HAP-1 (cell line): ENCODE measurements at regions not wholly inside any gene's neighbourhood (a gene's known extent, or its start where the extent isn't known, plus 50 kb on each side); places are given as distances from the start of the nearest gene placed in this dataset.

Source experiments
- DNase-seq, 2 experiments: peaks; one replicate each; pipeline ENCODE4 v3.0.0-alpha.2; 2016 to 2020; ENCODE audit warnings: low spot score in 2 of 2
- H3K27me3 ChIP-seq: fragments of 250-450 bp; sonication (Bioruptor Pico); 2 replicates; pipeline ENCODE4 v1.5.1; 2020; ENCODE audit warnings: low read depth, mild to moderate bottlenecking, moderate library complexity
- H3K36me3 ChIP-seq: fragments of 250-450 bp; sonication (Bioruptor Pico); replicated peaks from 2 replicates; pipeline ENCODE4 v1.5.1; 2020; ENCODE audit warnings: mild to moderate bottlenecking
- H3K4me1 ChIP-seq: fragments of 250-450 bp; sonication (Bioruptor Pico); 2 replicates; pipeline ENCODE4 v1.5.1; 2020; ENCODE audit warnings: mild to moderate bottlenecking
- H3K4me3 ChIP-seq: fragments of 250-450 bp; sonication (Bioruptor Pico); 2 replicates; pipeline ENCODE4 v1.5.1; 2020; ENCODE audit warnings: mild to moderate bottlenecking, moderate library complexity
- H3K9me3 ChIP-seq: fragments of 250-450 bp; sonication (Bioruptor Pico); 2 replicates; pipeline ENCODE4 v1.5.1; 2020; ENCODE audit warnings: mild to moderate bottlenecking, moderate library complexity
- in situ Hi-C: fragments of 300-500 bp; cut with MboI; formaldehyde crosslinking; loops from 3 replicates; pipeline ENCODE4 v1.14.3; 2020; ENCODE audit warnings: low sequenced_read_pairs, inconsistent platforms, mixed read lengths

GRCh38 chr3:193879099-193879863 lies 256.7 kb upstream of the HES1 start:
- no peak overlapping the region for H3K4me3 ChIP-seq
- in situ Hi-C loops = no loop called here
- H3K9me3 ChIP-seq = no peaks in the 10 kb centered on the region
- no peaks in the 10 kb centered on the region for H3K36me3 ChIP-seq
- no peak for DNase-seq
- H3K4me1 ChIP-seq = peaks cover 7% of the 10 kb centered on the region
- H3K27me3 ChIP-seq = no peaks in the 10 kb centered on the region

- Histone ChIP-seq H3K36me3 (no peaks in the 10 kb centered on the region), H3K27me3 (no peaks in the 10 kb centered on the region), H3K4me1 (peaks cover 7% of the 10 kb centered on the region), H3K9me3 (no peaks in the 10 kb centered on the region), H3K4me3 (no peak overlapping the region)
- no peak for DNase-seq
- in situ Hi-C loops = no loop called here
Measured at GRCh38 chr3:193879864-193880242, 256.1 kb upstream of the HES1 start.

- no peak overlapping the region for H3K4me3 ChIP-seq
- DNase-seq = no peak
- in situ Hi-C loops = no loop called here
- H3K36me3 ChIP-seq = no peaks in the 10 kb centered on the region
- peaks cover 7% of the 10 kb centered on the region for H3K4me1 ChIP-seq
- H3K27me3 ChIP-seq = no peaks in the 10 kb centered on the region
- no peaks in the 10 kb centered on the region for H3K9me3 ChIP-seq
Measured at GRCh38 chr3:193882091-193882490, 253.9 kb upstream of the HES1 start.

GRCh38 chr3:193883551-193883950 lies 252.4 kb upstream of the HES1 start:
- Histone ChIP-seq H3K9me3 (no peaks in the 10 kb centered on the region), H3K4me1 (no peaks in the 10 kb centered on the region), H3K36me3 (no peaks in the 10 kb centered on the region), H3K27me3 (no peaks in the 10 kb centered on the region), H3K4me3 (no peak overlapping the region)
- DNase-seq = no peak
- in situ Hi-C loops = no loop called here

- Histone ChIP-seq H3K9me3 (no peaks in the 10 kb centered on the region), H3K4me3 (no peak overlapping the region), H3K4me1 (no peaks in the 10 kb centered on the region), H3K36me3 (no peaks in the 10 kb centered on the region), H3K27me3 (no peaks in the 10 kb centered on the region)
- no peak for DNase-seq
- in situ Hi-C loops = no loop called here
Measured at GRCh38 chr3:193884027-193884426, 251.9 kb upstream of the HES1 start.

- no peak for DNase-seq
- Histone ChIP-seq H3K27me3 (no peaks in the 10 kb centered on the region), H3K36me3 (no peaks in the 10 kb centered on the region), H3K4me3 (no peak overlapping the region), H3K9me3 (no peaks in the 10 kb centered on the region), H3K4me1 (no peaks in the 10 kb centered on the region)
- in situ Hi-C loops = no loop called here
Measured at GRCh38 chr3:193884652-193885051, 251.3 kb upstream of the HES1 start.

- Histone ChIP-seq H3K4me1 (no peaks in the 10 kb centered on the region), H3K36me3 (no peaks in the 10 kb centered on the region), H3K9me3 (no peaks in the 10 kb centered on the region), H3K4me3 (no peak overlapping the region), H3K27me3 (no peaks in the 10 kb centered on the region)
- DNase-seq = no peak
- in situ Hi-C loops = no loop called here
Measured at GRCh38 chr3:193885832-193886231, 250.1 kb upstream of the HES1 start.

- no peak overlapping the region for H3K4me3 ChIP-seq
- no peaks in the 10 kb centered on the region for H3K36me3 ChIP-seq
- no peaks in the 10 kb centered on the region for H3K27me3 ChIP-seq
- no peak for DNase-seq
- no peaks in the 10 kb centered on the region for H3K4me1 ChIP-seq
- in situ Hi-C loops = no loop called here
- no peaks in the 10 kb centered on the region for H3K9me3 ChIP-seq
Measured at GRCh38 chr3:193890016-193890897, 245.7 kb upstream of the HES1 start.

- no peaks in the 10 kb centered on the region for H3K27me3 ChIP-seq
- no peaks in the 10 kb centered on the region for H3K36me3 ChIP-seq
- no peak for DNase-seq
- no peaks in the 10 kb centered on the region for H3K9me3 ChIP-seq
- H3K4me3 ChIP-seq = no peak overlapping the region
- in situ Hi-C loops = no loop called here
- H3K4me1 ChIP-seq = no peaks in the 10 kb centered on the region
Measured at GRCh38 chr3:193894121-193894863, 241.7 kb upstream of the HES1 start.

GRCh38 chr3:193895409-193895808 lies 240.5 kb upstream of the HES1 start:
- Histone ChIP-seq H3K4me3 (no peak overlapping the region), H3K27me3 (no peaks in the 10 kb centered on the region), H3K4me1 (no peaks in the 10 kb centered on the region; the same call in 1 of the 2 replicates), H3K36me3 (no peaks in the 10 kb centered on the region), H3K9me3 (no peaks in the 10 kb centered on the region)
- DNase-seq = no peak
- in situ Hi-C loops = no loop called here

- in situ Hi-C loops = no loop called here
- DNase-seq = no peak
- Histone ChIP-seq H3K9me3 (no peaks in the 10 kb centered on the region), H3K4me1 (no peaks in the 10 kb centered on the region; the same call in 1 of the 2 replicates), H3K36me3 (no peaks in the 10 kb centered on the region), H3K4me3 (no peak overlapping the region), H3K27me3 (no peaks in the 10 kb centered on the region)
Measured at GRCh38 chr3:193896419-193896818, 239.5 kb upstream of the HES1 start.

GRCh38 chr3:193897288-193897687 lies 238.7 kb upstream of the HES1 start:
- in situ Hi-C loops = no loop called here
- H3K9me3 ChIP-seq = no peaks in the 10 kb centered on the region
- H3K36me3 ChIP-seq = no peaks in the 10 kb centered on the region
- DNase-seq = no peak
- H3K27me3 ChIP-seq = no peaks in the 10 kb centered on the region
- no peak overlapping the region for H3K4me3 ChIP-seq
- H3K4me1 ChIP-seq = no peaks in the 10 kb centered on the region; the same call in 1 of the 2 replicates

GRCh38 chr3:193897731-193898180 lies 238.2 kb upstream of the HES1 start:
- no peaks in the 10 kb centered on the region for H3K36me3 ChIP-seq
- in situ Hi-C loops = no loop called here
- H3K4me1 ChIP-seq = peaks cover 2% of the 10 kb centered on the region
- no peak overlapping the region for H3K4me3 ChIP-seq
- H3K27me3 ChIP-seq = no peaks in the 10 kb centered on the region
- no peaks in the 10 kb centered on the region for H3K9me3 ChIP-seq
- DNase-seq = no peak

GRCh38 chr3:193899001-193899400 lies 236.9 kb upstream of the HES1 start:
- in situ Hi-C loops = no loop called here
- DNase-seq = no peak
- H3K4me3 ChIP-seq = no peak overlapping the region
- no peaks in the 10 kb centered on the region for H3K36me3 ChIP-seq
- no peaks in the 10 kb centered on the region for H3K27me3 ChIP-seq
- H3K9me3 ChIP-seq = no peaks in the 10 kb centered on the region
- H3K4me1 ChIP-seq = peaks cover 4% of the 10 kb centered on the region
